Right forelimb (tissue), 1 donor: ENCODE measurements at regions not wholly inside any gene's neighbourhood (a gene's known extent, or its start where the extent isn't known, plus 50 kb on each side); places are given as distances from the start of the nearest gene placed in this dataset.

Experiments used
- DNase-seq: peaks from one replicate; pipeline ENCODE4 v3.0.0-alpha.2; 2018

- DNase-seq = peak; percentile 27
These were observed 81.9 kb upstream of the ADAMTS2 start for GRCh38 chr5:179427032-179427675.

GRCh38 chr5:179422908-179423481 lies 77.7 kb upstream of the ADAMTS2 start:
- DNase-seq = peak; percentile 32

- no peak for DNase-seq
These were observed 77.1 kb upstream of the ADAMTS2 start for GRCh38 chr5:179422213-179422855.

- no peak for DNase-seq
These were observed 76.1 kb upstream of the ADAMTS2 start for GRCh38 chr5:179421144-179421901.

GRCh38 chr5:179420476-179420875 lies 75.2 kb upstream of the ADAMTS2 start:
- no peak for DNase-seq

- no peak for DNase-seq
These were observed 73.7 kb upstream of the ADAMTS2 start for GRCh38 chr5:179418972-179419371.

- no peak for DNase-seq
These were observed 72.4 kb upstream of the ADAMTS2 start for GRCh38 chr5:179417696-179418095.

GRCh38 chr5:179417016-179417415 lies 71.8 kb upstream of the ADAMTS2 start:
- no peak for DNase-seq

GRCh38 chr5:179416114-179416822 lies 71.0 kb upstream of the ADAMTS2 start:
- peak; percentile 13 for DNase-seq

GRCh38 chr5:179415291-179416060 lies 70.2 kb upstream of the ADAMTS2 start:
- DNase-seq = peak; percentile 11

- DNase-seq = no peak
These were observed 69.4 kb upstream of the ADAMTS2 start for GRCh38 chr5:179414459-179415261.

- DNase-seq = peak; percentile 24
These were observed 68.6 kb upstream of the ADAMTS2 start for GRCh38 chr5:179413711-179414458.

GRCh38 chr5:179413086-179413690 lies 67.9 kb upstream of the ADAMTS2 start:
- DNase-seq = no peak

GRCh38 chr5:179411161-179411841 lies 66.0 kb upstream of the ADAMTS2 start:
- DNase-seq = no peak

- DNase-seq = no peak
These were observed 65.3 kb upstream of the ADAMTS2 start for GRCh38 chr5:179410291-179411160.

- DNase-seq = no peak
These were observed 64.5 kb upstream of the ADAMTS2 start for GRCh38 chr5:179409806-179410205.

- no peak for DNase-seq
These were observed 63.4 kb upstream of the ADAMTS2 start for GRCh38 chr5:179408611-179409010.
